WTC11 (cell line): ENCODE measurements at regions not wholly inside any gene's neighbourhood (a gene's known extent, or its start where the extent isn't known, plus 50 kb on each side); places are given as distances from the start of the nearest gene placed in this dataset.
"Not testable (repeated sequence)": the region's sequence is repeated elsewhere in the genome, so short reads cannot be mapped to it uniquely, and the experiment has no call there.

ENCODE experiments used
- ATF1 ChIP-seq: sonication (generic); formaldehyde crosslinking; IDR thresholded peaks from 2 replicates; pipeline ENCODE4 v1.8.1; 2023; ENCODE audit warnings: mild to moderate bottlenecking, moderate library complexity, missing genetic modification reagents
- CBFB ChIP-seq: sonication (generic); formaldehyde crosslinking; IDR thresholded peaks from 2 replicates; pipeline ENCODE4 v1.8.1; 2022; ENCODE audit warnings: mild to moderate bottlenecking, low read depth, missing genetic modification reagents
- ESRRA ChIP-seq: sonication (generic); formaldehyde crosslinking; IDR thresholded peaks from 2 replicates; pipeline ENCODE4 v1.8.1; 2022; ENCODE audit warnings: mild to moderate bottlenecking, missing genetic modification reagents, borderline replicate concordance
- FOXJ3 ChIP-seq: sonication (generic); formaldehyde crosslinking; IDR thresholded peaks from 2 replicates; pipeline ENCODE4 v1.9.0; 2021; ENCODE audit warnings: missing genetic modification reagents, mild to moderate bottlenecking, borderline replicate concordance
- MAX ChIP-seq: sonication (generic); formaldehyde crosslinking; IDR thresholded peaks from 2 replicates; pipeline ENCODE4 v1.8.0; 2022; ENCODE audit warnings: mild to moderate bottlenecking, missing genetic modification reagents
- TEAD4 ChIP-seq: sonication (generic); formaldehyde crosslinking; IDR thresholded peaks from 2 replicates; pipeline ENCODE4 v1.8.0; 2022; ENCODE audit warnings: mild to moderate bottlenecking, missing genetic modification reagents
- ZBTB43 ChIP-seq: sonication (generic); formaldehyde crosslinking; IDR thresholded peaks from 2 replicates; pipeline ENCODE4 v1.8.1; 2023; ENCODE audit warnings: mild to moderate bottlenecking, missing genetic modification reagents
- TF ChIP-seq, protein P1 (sequence below): fragments of 200-600 bp; IDR thresholded peaks from 2 replicates; pipeline ENCODE4 v1.8.0; 2022; ENCODE audit warnings: antibody characterized with exemption
- TF ChIP-seq, protein P2 (sequence below): sonication (generic); formaldehyde crosslinking; IDR thresholded peaks from 2 replicates; pipeline ENCODE4 v1.8.0; 2022; ENCODE audit warnings: mild to moderate bottlenecking, missing genetic modification reagents
- TF ChIP-seq, protein P3 (sequence below): sonication (generic); formaldehyde crosslinking; IDR thresholded peaks from 2 replicates; pipeline ENCODE4 v1.8.1; 2023; ENCODE audit warnings: mild to moderate bottlenecking, missing genetic modification reagents, borderline replicate concordance
- TF ChIP-seq, protein P4 (sequence below): sonication (generic); formaldehyde crosslinking; IDR thresholded peaks from 2 replicates; pipeline ENCODE4 v1.8.1; 2023; ENCODE audit warnings: mild to moderate bottlenecking, missing genetic modification reagents, moderate library complexity
- TF ChIP-seq, protein P5 (sequence below): sonication (generic); formaldehyde crosslinking; IDR thresholded peaks from 2 replicates; pipeline ENCODE4 v1.8.1; 2023; ENCODE audit warnings: mild to moderate bottlenecking, moderate library complexity, missing genetic modification reagents
- TF ChIP-seq, protein P6 (sequence below): fragments of 250-450 bp; sonication (Bioruptor Pico); IDR thresholded peaks from 2 replicates; pipeline ENCODE4 v1.9.0; 2021; ENCODE audit warnings: mild to moderate bottlenecking, borderline replicate concordance

- TF ChIP-seq, protein P1, sequence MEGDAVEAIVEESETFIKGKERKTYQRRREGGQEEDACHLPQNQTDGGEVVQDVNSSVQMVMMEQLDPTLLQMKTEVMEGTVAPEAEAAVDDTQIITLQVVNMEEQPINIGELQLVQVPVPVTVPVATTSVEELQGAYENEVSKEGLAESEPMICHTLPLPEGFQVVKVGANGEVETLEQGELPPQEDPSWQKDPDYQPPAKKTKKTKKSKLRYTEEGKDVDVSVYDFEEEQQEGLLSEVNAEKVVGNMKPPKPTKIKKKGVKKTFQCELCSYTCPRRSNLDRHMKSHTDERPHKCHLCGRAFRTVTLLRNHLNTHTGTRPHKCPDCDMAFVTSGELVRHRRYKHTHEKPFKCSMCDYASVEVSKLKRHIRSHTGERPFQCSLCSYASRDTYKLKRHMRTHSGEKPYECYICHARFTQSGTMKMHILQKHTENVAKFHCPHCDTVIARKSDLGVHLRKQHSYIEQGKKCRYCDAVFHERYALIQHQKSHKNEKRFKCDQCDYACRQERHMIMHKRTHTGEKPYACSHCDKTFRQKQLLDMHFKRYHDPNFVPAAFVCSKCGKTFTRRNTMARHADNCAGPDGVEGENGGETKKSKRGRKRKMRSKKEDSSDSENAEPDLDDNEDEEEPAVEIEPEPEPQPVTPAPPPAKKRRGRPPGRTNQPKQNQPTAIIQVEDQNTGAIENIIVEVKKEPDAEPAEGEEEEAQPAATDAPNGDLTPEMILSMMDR: not testable (repeated sequence)
- TF ChIP-seq ESRRA; MAX (CRISPR knock-in tag); CBFB; ATF1 (CRISPR knock-in tag); FOXJ3; TEAD4 (CRISPR knock-in tag); ZBTB43 (CRISPR knock-in tag): not testable (repeated sequence)
- TF ChIP-seq, protein P2, sequence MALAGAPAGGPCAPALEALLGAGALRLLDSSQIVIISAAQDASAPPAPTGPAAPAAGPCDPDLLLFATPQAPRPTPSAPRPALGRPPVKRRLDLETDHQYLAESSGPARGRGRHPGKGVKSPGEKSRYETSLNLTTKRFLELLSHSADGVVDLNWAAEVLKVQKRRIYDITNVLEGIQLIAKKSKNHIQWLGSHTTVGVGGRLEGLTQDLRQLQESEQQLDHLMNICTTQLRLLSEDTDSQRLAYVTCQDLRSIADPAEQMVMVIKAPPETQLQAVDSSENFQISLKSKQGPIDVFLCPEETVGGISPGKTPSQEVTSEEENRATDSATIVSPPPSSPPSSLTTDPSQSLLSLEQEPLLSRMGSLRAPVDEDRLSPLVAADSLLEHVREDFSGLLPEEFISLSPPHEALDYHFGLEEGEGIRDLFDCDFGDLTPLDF (CRISPR knock-in tag): not testable (repeated sequence)
- TF ChIP-seq, protein P3, sequence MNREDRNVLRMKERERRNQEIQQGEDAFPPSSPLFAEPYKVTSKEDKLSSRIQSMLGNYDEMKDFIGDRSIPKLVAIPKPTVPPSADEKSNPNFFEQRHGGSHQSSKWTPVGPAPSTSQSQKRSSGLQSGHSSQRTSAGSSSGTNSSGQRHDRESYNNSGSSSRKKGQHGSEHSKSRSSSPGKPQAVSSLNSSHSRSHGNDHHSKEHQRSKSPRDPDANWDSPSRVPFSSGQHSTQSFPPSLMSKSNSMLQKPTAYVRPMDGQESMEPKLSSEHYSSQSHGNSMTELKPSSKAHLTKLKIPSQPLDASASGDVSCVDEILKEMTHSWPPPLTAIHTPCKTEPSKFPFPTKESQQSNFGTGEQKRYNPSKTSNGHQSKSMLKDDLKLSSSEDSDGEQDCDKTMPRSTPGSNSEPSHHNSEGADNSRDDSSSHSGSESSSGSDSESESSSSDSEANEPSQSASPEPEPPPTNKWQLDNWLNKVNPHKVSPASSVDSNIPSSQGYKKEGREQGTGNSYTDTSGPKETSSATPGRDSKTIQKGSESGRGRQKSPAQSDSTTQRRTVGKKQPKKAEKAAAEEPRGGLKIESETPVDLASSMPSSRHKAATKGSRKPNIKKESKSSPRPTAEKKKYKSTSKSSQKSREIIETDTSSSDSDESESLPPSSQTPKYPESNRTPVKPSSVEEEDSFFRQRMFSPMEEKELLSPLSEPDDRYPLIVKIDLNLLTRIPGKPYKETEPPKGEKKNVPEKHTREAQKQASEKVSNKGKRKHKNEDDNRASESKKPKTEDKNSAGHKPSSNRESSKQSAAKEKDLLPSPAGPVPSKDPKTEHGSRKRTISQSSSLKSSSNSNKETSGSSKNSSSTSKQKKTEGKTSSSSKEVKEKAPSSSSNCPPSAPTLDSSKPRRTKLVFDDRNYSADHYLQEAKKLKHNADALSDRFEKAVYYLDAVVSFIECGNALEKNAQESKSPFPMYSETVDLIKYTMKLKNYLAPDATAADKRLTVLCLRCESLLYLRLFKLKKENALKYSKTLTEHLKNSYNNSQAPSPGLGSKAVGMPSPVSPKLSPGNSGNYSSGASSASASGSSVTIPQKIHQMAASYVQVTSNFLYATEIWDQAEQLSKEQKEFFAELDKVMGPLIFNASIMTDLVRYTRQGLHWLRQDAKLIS (CRISPR knock-in tag): not testable (repeated sequence)
- TF ChIP-seq, protein P4, sequence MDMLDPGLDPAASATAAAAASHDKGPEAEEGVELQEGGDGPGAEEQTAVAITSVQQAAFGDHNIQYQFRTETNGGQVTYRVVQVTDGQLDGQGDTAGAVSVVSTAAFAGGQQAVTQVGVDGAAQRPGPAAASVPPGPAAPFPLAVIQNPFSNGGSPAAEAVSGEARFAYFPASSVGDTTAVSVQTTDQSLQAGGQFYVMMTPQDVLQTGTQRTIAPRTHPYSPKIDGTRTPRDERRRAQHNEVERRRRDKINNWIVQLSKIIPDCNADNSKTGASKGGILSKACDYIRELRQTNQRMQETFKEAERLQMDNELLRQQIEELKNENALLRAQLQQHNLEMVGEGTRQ (CRISPR knock-in tag): not testable (repeated sequence)
- TF ChIP-seq, protein P5, sequence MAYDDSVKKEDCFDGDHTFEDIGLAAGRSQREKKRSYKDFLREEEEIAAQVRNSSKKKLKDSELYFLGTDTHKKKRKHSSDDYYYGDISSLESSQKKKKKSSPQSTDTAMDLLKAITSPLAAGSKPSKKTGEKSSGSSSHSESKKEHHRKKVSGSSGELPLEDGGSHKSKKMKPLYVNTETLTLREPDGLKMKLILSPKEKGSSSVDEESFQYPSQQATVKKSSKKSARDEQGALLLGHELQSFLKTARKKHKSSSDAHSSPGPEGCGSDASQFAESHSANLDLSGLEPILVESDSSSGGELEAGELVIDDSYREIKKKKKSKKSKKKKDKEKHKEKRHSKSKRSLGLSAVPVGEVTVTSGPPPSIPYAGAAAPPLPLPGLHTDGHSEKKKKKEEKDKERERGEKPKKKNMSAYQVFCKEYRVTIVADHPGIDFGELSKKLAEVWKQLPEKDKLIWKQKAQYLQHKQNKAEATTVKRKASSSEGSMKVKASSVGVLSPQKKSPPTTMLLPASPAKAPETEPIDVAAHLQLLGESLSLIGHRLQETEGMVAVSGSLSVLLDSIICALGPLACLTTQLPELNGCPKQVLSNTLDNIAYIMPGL (CRISPR knock-in tag): not testable (repeated sequence)
- TF ChIP-seq, protein P6, sequence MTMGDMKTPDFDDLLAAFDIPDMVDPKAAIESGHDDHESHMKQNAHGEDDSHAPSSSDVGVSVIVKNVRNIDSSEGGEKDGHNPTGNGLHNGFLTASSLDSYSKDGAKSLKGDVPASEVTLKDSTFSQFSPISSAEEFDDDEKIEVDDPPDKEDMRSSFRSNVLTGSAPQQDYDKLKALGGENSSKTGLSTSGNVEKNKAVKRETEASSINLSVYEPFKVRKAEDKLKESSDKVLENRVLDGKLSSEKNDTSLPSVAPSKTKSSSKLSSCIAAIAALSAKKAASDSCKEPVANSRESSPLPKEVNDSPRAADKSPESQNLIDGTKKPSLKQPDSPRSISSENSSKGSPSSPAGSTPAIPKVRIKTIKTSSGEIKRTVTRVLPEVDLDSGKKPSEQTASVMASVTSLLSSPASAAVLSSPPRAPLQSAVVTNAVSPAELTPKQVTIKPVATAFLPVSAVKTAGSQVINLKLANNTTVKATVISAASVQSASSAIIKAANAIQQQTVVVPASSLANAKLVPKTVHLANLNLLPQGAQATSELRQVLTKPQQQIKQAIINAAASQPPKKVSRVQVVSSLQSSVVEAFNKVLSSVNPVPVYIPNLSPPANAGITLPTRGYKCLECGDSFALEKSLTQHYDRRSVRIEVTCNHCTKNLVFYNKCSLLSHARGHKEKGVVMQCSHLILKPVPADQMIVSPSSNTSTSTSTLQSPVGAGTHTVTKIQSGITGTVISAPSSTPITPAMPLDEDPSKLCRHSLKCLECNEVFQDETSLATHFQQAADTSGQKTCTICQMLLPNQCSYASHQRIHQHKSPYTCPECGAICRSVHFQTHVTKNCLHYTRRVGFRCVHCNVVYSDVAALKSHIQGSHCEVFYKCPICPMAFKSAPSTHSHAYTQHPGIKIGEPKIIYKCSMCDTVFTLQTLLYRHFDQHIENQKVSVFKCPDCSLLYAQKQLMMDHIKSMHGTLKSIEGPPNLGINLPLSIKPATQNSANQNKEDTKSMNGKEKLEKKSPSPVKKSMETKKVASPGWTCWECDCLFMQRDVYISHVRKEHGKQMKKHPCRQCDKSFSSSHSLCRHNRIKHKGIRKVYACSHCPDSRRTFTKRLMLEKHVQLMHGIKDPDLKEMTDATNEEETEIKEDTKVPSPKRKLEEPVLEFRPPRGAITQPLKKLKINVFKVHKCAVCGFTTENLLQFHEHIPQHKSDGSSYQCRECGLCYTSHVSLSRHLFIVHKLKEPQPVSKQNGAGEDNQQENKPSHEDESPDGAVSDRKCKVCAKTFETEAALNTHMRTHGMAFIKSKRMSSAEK: not testable (repeated sequence)
Observed at GRCh38 chr5:53305316-53305715, 175.1 kb upstream of the FST start.
